ENCODE measurements at regions not wholly inside any gene's neighbourhood (a gene's known extent, or its start where the extent isn't known, plus 50 kb on each side); places are given as distances from the start of the nearest gene placed in this dataset.

DNA sequence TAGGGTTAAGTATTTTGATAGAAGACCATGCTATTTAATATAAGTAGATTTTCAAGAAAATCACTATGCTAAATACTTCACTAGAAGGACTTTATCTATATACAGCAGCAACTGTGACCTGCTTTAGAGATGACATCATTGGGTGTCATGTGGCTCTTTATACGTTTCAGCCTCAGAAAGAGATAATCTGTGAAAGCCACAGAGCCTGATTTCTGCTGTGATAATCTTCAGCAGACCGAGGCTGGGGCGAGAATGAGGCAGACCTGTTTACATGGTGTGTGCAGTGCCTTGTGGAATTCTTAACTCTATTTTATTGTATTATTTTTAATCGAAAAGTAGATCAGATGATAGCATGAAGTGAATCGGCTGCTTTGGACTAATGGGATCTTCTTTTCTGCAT is 471.2 kb downstream of the MFSD1 start:
- no peaks in the 10 kb centered on the region for H3K27me3 ChIP-seq (ENCODE audit: low read length)
- H3K27ac ChIP-seq (ENCODE audit: low read depth, low read length), result no peak overlapping the region
- no peak overlapping the region for H3K9ac ChIP-seq (ENCODE audit: low read length)
- no peaks in the 10 kb centered on the region for H3K36me3 ChIP-seq (ENCODE audit: low read length)
- H4K20me1 ChIP-seq (ENCODE audit: low read depth, low read length), result no peaks in the 10 kb centered on the region
- no peaks in the 10 kb centered on the region for H3K79me2 ChIP-seq (ENCODE audit: insufficient read depth, low read length)
- TF ChIP-seq, protein P1, sequence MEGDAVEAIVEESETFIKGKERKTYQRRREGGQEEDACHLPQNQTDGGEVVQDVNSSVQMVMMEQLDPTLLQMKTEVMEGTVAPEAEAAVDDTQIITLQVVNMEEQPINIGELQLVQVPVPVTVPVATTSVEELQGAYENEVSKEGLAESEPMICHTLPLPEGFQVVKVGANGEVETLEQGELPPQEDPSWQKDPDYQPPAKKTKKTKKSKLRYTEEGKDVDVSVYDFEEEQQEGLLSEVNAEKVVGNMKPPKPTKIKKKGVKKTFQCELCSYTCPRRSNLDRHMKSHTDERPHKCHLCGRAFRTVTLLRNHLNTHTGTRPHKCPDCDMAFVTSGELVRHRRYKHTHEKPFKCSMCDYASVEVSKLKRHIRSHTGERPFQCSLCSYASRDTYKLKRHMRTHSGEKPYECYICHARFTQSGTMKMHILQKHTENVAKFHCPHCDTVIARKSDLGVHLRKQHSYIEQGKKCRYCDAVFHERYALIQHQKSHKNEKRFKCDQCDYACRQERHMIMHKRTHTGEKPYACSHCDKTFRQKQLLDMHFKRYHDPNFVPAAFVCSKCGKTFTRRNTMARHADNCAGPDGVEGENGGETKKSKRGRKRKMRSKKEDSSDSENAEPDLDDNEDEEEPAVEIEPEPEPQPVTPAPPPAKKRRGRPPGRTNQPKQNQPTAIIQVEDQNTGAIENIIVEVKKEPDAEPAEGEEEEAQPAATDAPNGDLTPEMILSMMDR (IDR thresholded peaks at IDR 0.05; ENCODE audit: insufficient read depth, low read length, poor library complexity, severe bottlenecking), result no peak
- TF ChIP-seq EZH2phosphoT487 (conservative IDR thresholded peaks at IDR 0.05; ENCODE audit: low read length), result no peak
- H3F3A ChIP-seq (ENCODE audit: insufficient read depth), result no peaks in the 10 kb centered on the region
- H3K9me3 ChIP-seq (ENCODE audit: insufficient read depth, low read length), result no peaks in the 10 kb centered on the region
- no peak overlapping the region for H3K4me3 ChIP-seq (ENCODE audit: insufficient read depth, low read length, poor library complexity, severe bottlenecking)
- H3K4me2 ChIP-seq (ENCODE audit: low read depth, low read length, poor library complexity, severe bottlenecking), result no peak overlapping the region
- H3K9me2 ChIP-seq (replicated peaks; ENCODE audit: insufficient read depth, low read length), result no peaks in the 10 kb centered on the region
- H2AFZ ChIP-seq (ENCODE audit: low read depth, low read length, severe bottlenecking), result no peak overlapping the region

DNA sequence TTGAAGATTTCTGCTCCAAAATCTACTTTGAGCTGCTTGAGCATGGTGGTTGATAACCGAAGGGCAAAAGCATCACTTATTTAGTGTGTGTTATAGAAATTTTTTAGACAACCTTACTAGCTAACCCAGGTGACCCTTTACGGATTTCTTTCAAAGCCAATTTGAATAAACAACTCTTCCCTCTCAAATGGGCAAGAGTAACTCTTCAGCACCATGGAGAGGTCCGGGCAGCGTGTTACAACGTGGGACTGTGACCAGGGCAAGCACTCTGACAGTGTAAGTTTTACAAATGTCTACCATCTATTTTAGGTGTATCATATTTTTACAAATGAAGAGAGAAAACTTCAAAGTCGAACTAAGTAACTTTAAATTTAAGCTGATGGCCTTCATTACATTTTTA is 471.8 kb downstream of the MFSD1 start:
- TF ChIP-seq EZH2phosphoT487 (conservative IDR thresholded peaks at IDR 0.05; ENCODE audit: low read length), result no peak
- TF ChIP-seq, protein P1 (IDR thresholded peaks at IDR 0.05; ENCODE audit: insufficient read depth, low read length, poor library complexity, severe bottlenecking), result no peak
- H3K27me3 ChIP-seq (ENCODE audit: low read length), result no peaks in the 10 kb centered on the region
- no peak overlapping the region for H3K9ac ChIP-seq (ENCODE audit: low read length)

DNA sequence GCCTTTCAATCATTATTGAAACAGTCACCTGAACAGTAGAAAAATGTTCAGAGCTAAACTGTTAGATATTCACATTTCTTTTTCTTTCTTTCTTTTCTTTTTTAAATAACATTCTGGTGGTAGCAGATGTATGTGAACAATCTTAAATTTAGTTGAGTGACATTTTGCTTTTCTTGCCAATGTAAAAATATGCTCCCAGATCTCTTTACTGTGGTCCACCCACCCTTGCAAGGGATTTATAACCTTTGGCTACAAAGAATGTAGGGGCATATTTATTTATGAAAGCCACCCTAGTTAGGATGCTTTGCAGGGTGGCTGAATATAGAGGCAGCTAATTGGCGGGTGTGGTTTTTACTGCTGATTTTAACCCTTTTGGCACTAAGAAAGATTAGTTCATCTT is 473.9 kb downstream of the MFSD1 start:
- no peaks in the 10 kb centered on the region for H3K9me2 ChIP-seq (replicated peaks; ENCODE audit: insufficient read depth, low read length)
- H3F3A ChIP-seq (ENCODE audit: insufficient read depth), result no peaks in the 10 kb centered on the region
- no peaks in the 10 kb centered on the region for H3K36me3 ChIP-seq (ENCODE audit: low read length)
- TF ChIP-seq, protein P1 (IDR thresholded peaks at IDR 0.05; ENCODE audit: insufficient read depth, low read length, poor library complexity, severe bottlenecking), result no peak
- TF ChIP-seq EZH2phosphoT487 (conservative IDR thresholded peaks at IDR 0.05; ENCODE audit: low read length), result no peak
- no peaks in the 10 kb centered on the region for H3K79me2 ChIP-seq (ENCODE audit: insufficient read depth, low read length)
- no peaks in the 10 kb centered on the region for H3K9me3 ChIP-seq (ENCODE audit: insufficient read depth, low read length)
- no peak overlapping the region for H3K9ac ChIP-seq (ENCODE audit: low read length)
- H3K4me3 ChIP-seq (ENCODE audit: insufficient read depth, low read length, poor library complexity, severe bottlenecking), result no peak overlapping the region
- no peak overlapping the region for H3K27ac ChIP-seq (ENCODE audit: low read depth, low read length)
- H2AFZ ChIP-seq (ENCODE audit: low read depth, low read length, severe bottlenecking), result no peak overlapping the region
- no peaks in the 10 kb centered on the region for H4K20me1 ChIP-seq (ENCODE audit: low read depth, low read length)
- H3K27me3 ChIP-seq (ENCODE audit: low read length), result no peaks in the 10 kb centered on the region
- H3K4me2 ChIP-seq (ENCODE audit: low read depth, low read length, poor library complexity, severe bottlenecking), result no peak overlapping the region

More for the DNA sequence above, 471.8 kb downstream of the MFSD1 start:
- Histone ChIP-seq H4K20me1 (ENCODE audit: low read depth, low read length) (no peaks in the 10 kb centered on the region), H3K9me2 (replicated peaks; ENCODE audit: insufficient read depth, low read length) (no peaks in the 10 kb centered on the region), H3K27ac (ENCODE audit: low read depth, low read length) (no peak overlapping the region), H3F3A (ENCODE audit: insufficient read depth) (no peaks in the 10 kb centered on the region), H2AFZ (ENCODE audit: low read depth, low read length, severe bottlenecking) (no peak overlapping the region), H3K4me2 (ENCODE audit: low read depth, low read length, poor library complexity, severe bottlenecking) (no peak overlapping the region), H3K9me3 (ENCODE audit: insufficient read depth, low read length) (no peaks in the 10 kb centered on the region), H3K4me3 (ENCODE audit: insufficient read depth, low read length, poor library complexity, severe bottlenecking) (no peak overlapping the region), H3K36me3 (ENCODE audit: low read length) (no peaks in the 10 kb centered on the region), H3K79me2 (ENCODE audit: insufficient read depth, low read length) (no peaks in the 10 kb centered on the region)

Measured in SU-DHL-6 (cell line).